Heart right ventricle (tissue), 16 donors: ENCODE measurements at regions not wholly inside any gene's neighbourhood (a gene's known extent, or its start where the extent isn't known, plus 50 kb on each side); places are given as distances from the start of the nearest gene placed in this dataset.

Experiments used
- ATAC-seq, 8 donors: fragments of 200-7000 bp; cut with Tn5 transposase; one replicate each; pipeline ENCODE4 v1.9.1; 2020; ENCODE audit warnings: mild to moderate bottlenecking in 8 of 8, moderate library complexity in 8 of 8, moderate number of reproducible peaks in 1 of 8
- DNase-seq, 2 donors: peaks; one replicate each; pipeline ENCODE4 v3.0.0-alpha.2; 2020
- H3K27ac ChIP-seq, 10 donors: fragments of 200-600 bp; sonication (generic) in 2 of 10; one replicate each; pipeline versions ENCODE4 v1.5.0 to v1.8.0; 2020 to 2022; ENCODE audit warnings: mild to moderate bottlenecking in 3 of 10
- H3K27me3 ChIP-seq, 7 donors: fragments of 200-600 bp; one replicate each; pipeline ENCODE4 v1.8.0; 2021 to 2022; ENCODE audit warnings: mild to moderate bottlenecking in 2 of 7
- H3K36me3 ChIP-seq, 9 donors: fragments of 200-600 bp; sonication (generic) in 1 of 9; one replicate each; pipeline versions ENCODE4 v1.5.0 to v1.8.0; 2020 to 2022; ENCODE audit warnings: mild to moderate bottlenecking in 2 of 9
- H3K4me1 ChIP-seq, 9 donors: fragments of 200-600 bp; sonication (generic) in 1 of 9; one replicate each; pipeline versions ENCODE4 v1.5.0 to v1.8.0; 2020 to 2022; ENCODE audit warnings: mild to moderate bottlenecking in 4 of 9
- H3K4me3 ChIP-seq, 10 donors: fragments of 200-600 bp; sonication (generic) in 2 of 10; one replicate each; pipeline versions ENCODE4 v1.5.0 to v1.8.0; 2020 to 2022; ENCODE audit warnings: mild to moderate bottlenecking in 7 of 10, moderate library complexity in 2 of 10
- H3K9me3 ChIP-seq, 11 donors: fragments of 200-600 bp in 10 of 11; sonication (generic) in 2 of 11; one replicate each; pipeline versions ENCODE4 v1.5.0 to v1.8.0; 2013 to 2022; ENCODE audit warnings: mild to moderate bottlenecking in 2 of 11, control low read depth in 1 of 11, moderate library complexity in 1 of 11
- WGBS, 2 donors: extraction: QIAGEN DNeasy Blood & Tissue Kit; methylation state at CpG; one replicate each; pipeline ENCODE4 v1.1.7; 2013; ENCODE audit warnings: inconsistent platforms in 1 of 2; 5-methylcytosine and 5-hydroxymethylcytosine counted together
- intact Hi-C, 10 donors: fragments of 100-400 bp; cut with DNase I; formaldehyde crosslinking; loops; one replicate each; pipeline versions ENCODE4 v1.11.1 to v1.14.2; 2022
- TF ChIP-seq, protein P1 (sequence below), 9 donors: fragments of 200-600 bp; sonication (generic) in 2 of 9; IDR thresholded peaks; one replicate each; pipeline versions ENCODE4 v1.5.0 to v1.8.0; 2021 to 2022; ENCODE audit warnings: antibody characterized with exemption in 9 of 9, mild to moderate bottlenecking in 5 of 9, moderate library complexity in 1 of 9
- donor health status: Arrhythmogenic right ventricular cardiomyopathy.
- donor health status: ischemic (EF 13 %, LVEDD 7.1; RV severe dilation, severe dysfunction).
- donor health status: healthy with polysubstance abuse.
- donor health status: DM: no; HTN: yes; CAD: no.
- donor health status: DM: no; HTN: no; CAD: no.
- donor health status: ischemic (EF 25% LVEDD 6.9; RV normal size, moderate dysfunction).
- donor health status: ischemic (EF 25% LVEDD 5.7; RV mildly dilated, moderate dysfunction).
- donor health status: healthy.
- donor health status: DM: yes; HTN: yes; CAD: no.
- donor health status: Ischemic cardiomyopathy.
- donor health status: ischemic (EF 35%, LVEDD 5.7; RV mildly dilated, moderate dysfunction).
- donor health status: nonischemic (EF 11% LVEDD 7.7; RV severe dilation, severe dysfunction).
- donor health status: DM: yes; HTN: yes; CAD: no.
- donor health status: PGD.
- donor health status: ischemic (EF 29% LVEDD 5.4; RV normal size, mild dysfunction).
- donor health status: nonischemic (EF 23%, LVEDD 6.1; RV moderate dilation, normal function).

DNA sequence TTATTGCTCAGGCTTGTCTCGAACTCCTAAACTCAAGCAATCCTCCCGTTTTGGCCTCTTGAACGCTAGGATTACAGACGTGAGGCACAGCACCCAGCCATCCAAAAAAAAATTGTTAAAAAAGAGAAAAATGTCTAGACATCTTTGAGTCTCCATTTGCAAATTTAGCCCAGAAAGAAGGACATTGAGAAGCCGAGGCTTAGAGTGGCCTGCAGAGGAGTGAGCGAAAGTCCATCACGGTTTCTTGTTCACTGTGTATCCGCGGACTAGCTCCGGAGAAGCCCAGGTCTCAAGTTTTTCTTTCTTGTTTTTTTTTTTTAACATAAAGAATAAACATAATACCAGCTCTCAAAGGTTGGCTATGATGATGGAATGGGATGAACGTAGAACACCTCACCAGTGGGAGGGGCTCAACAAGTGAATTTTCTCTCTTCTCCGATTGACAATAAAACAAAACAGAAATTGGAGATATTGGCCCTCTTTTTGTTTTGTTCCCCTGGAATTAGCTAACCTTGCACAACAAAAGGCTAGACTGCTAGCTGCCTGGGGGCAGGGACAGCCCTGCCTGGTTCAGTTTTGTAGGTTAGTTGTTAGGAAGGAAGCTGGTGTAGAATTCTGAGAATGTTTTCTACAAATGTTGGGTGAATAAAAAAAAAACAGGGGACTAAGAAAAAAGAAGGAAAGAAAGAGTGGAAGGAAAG lies 163.4 kb downstream of the MYCN start:
- no peak for ATAC-seq
- peaks cover 0 to 4% (median 0%) of the 10 kb centered on the region in 9 donors for H3K4me1 ChIP-seq
- H3K27ac ChIP-seq: no peak overlapping the region
- TF ChIP-seq, protein P1, sequence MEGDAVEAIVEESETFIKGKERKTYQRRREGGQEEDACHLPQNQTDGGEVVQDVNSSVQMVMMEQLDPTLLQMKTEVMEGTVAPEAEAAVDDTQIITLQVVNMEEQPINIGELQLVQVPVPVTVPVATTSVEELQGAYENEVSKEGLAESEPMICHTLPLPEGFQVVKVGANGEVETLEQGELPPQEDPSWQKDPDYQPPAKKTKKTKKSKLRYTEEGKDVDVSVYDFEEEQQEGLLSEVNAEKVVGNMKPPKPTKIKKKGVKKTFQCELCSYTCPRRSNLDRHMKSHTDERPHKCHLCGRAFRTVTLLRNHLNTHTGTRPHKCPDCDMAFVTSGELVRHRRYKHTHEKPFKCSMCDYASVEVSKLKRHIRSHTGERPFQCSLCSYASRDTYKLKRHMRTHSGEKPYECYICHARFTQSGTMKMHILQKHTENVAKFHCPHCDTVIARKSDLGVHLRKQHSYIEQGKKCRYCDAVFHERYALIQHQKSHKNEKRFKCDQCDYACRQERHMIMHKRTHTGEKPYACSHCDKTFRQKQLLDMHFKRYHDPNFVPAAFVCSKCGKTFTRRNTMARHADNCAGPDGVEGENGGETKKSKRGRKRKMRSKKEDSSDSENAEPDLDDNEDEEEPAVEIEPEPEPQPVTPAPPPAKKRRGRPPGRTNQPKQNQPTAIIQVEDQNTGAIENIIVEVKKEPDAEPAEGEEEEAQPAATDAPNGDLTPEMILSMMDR (IDR thresholded peaks at IDR 0.05): no peak
- intact Hi-C loops: no loop called here
- 87 to 88% methylated on average over 12 of the region's 12 CpGs for WGBS, 2 donors
- H3K36me3 ChIP-seq: no peaks in the 10 kb centered on the region
- H3K4me3 ChIP-seq: no peak overlapping the region
- no peaks in the 10 kb centered on the region for H3K9me3 ChIP-seq
- no peak for DNase-seq
- peaks cover 0 to 59% (median 44%) of the 10 kb centered on the region in 7 donors for H3K27me3 ChIP-seq

DNA sequence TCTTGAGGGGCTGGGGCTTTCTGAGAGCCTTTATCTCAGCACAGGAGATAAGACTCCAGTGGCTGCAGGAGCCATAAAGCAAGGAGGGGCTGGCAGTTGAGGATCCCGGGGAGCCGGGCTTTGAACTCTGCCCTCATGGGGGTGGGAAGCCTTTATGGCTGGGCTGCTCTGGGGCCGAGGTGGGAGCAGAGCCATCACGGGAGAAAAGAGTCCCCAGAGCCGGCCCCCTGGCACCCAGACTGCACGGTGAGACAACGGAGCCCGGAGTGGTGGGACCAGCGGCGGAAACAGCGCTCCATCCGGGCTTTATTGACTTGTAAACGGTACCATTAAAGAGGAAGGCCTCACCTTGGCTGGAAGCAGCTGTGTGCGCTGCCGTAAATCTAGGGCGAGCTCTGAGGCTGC lies 162.6 kb downstream of the MYCN start:
- ATAC-seq (no peak), DNase-seq (no peak)
- H3K27me3 ChIP-seq: peaks cover 0 to 56% (median 44%) of the 10 kb centered on the region in 7 donors
- no peak overlapping the region for H3K4me3 ChIP-seq
- H3K36me3 ChIP-seq: no peaks in the 10 kb centered on the region
- intact Hi-C loops: no loop called here
- 41 to 55% methylated on average over 16 of the region's 16 CpGs for whole genome bisulfite sequencing, 2 donors
- H3K27ac ChIP-seq: no peak overlapping the region
- TF ChIP-seq, protein P1 (IDR thresholded peaks at IDR 0.05): no peak
- no peaks in the 10 kb centered on the region for H3K9me3 ChIP-seq
- peaks cover 0 to 4% (median 0%) of the 10 kb centered on the region in 9 donors for H3K4me1 ChIP-seq

DNA sequence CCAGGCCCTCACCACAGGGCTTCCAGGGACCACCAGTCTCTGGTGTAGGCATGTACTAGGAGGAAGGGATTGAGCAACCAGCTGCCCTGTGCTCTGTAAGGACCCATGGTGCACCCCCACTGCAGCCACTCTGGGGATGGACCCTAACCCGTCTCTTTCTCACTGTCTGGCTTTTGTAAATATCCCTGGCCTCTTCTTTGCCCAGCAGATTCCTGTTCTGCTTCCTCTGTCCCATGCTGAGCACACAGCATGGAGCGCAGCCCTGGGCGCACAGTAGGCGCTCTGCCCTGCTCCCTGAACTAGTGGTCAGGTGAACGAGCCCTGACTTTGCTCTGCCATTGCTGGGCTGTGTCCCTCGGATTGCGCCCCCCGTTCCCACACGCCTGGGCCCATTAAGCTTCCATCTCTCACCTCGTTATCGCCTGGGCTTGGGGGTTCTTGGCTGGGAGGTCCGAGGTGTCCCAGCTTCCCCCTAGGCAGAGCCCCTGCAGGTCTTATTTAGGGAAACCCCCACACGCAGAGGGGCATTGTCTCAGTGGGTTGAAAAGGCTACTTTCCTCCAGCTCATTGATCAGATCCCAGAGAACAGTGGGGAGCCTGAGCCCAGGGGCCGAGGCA lies 162.1 kb downstream of the MYCN start:
- Histone ChIP-seq H3K36me3 (no peaks in the 10 kb centered on the region), H3K27ac (no peak overlapping the region), H3K4me3 (no peak overlapping the region), H3K9me3 (no peaks in the 10 kb centered on the region), H3K4me1 (peaks cover 0 to 4% (median 0%) of the 10 kb centered on the region in 9 donors), H3K27me3 (peaks cover 0 to 54% (median 43%) of the 10 kb centered on the region in 7 donors)
- ATAC-seq: no peak
- no peak for DNase-seq
- intact Hi-C loops: no loop called here
- WGBS, 2 donors: 58 to 67% methylated on average over 14 of the region's 14 CpGs
- TF ChIP-seq, protein P1 (IDR thresholded peaks at IDR 0.05): no peak

DNA sequence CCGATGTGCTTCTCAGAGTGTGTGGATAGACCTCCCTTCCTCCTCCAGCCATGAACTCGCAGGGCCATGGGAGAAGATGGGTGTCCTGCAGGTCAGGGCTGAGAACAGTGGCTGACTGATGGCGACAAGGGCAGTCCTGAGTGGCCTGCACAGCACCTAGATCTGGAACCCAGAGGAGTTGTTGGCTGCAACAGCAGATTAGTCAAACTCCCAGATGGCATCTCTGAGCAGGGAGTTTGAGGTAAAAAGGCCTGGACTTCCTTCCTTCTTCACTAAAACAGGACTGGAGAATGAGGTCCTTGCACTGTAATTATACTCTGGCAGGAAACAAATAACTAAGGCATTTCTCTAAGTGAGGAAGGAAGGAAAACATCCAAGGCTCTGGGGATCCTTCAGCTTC lies 160.8 kb downstream of the MYCN start:
- DNase-seq: no peak
- H3K4me3 ChIP-seq: no peak overlapping the region
- TF ChIP-seq, protein P1 (IDR thresholded peaks at IDR 0.05): no peak
- no peaks in the 10 kb centered on the region for H3K9me3 ChIP-seq
- no peak for ATAC-seq
- peaks cover 0 to 41% (median 32%) of the 10 kb centered on the region in 7 donors for H3K27me3 ChIP-seq
- intact Hi-C loops: no loop called here
- no peak overlapping the region for H3K27ac ChIP-seq
- 58 to 69% methylated on average over 3 of the region's 3 CpGs for WGBS, 2 donors
- H3K36me3 ChIP-seq: no peaks in the 10 kb centered on the region
- peaks cover 0 to 4% (median 0%) of the 10 kb centered on the region in 9 donors for H3K4me1 ChIP-seq
